Femur (tissue), 1 donor: ENCODE measurements at regions not wholly inside any gene's neighbourhood (a gene's known extent, or its start where the extent isn't known, plus 50 kb on each side); places are given as distances from the start of the nearest gene placed in this dataset.
A peak's percentile ranks its signal among the peaks of the same experiment; 100 is the strongest.
"Not testable (repeated sequence)": the region's sequence is repeated elsewhere in the genome, so short reads cannot be mapped to it uniquely, and the experiment has no call there.

Experiments
- DNase-seq: peaks from one replicate; pipeline ENCODE4 v3.0.0-alpha.2; 2017

- not testable (repeated sequence) for DNase-seq
These were observed 495.5 kb upstream of the PLXNA2 start for GRCh38 chr1:208739636-208740035.

- no peak for DNase-seq
These were observed 497.1 kb upstream of the PLXNA2 start for GRCh38 chr1:208741296-208741695.

- DNase-seq: no peak
These were observed 499.2 kb upstream of the PLXNA2 start for GRCh38 chr1:208743361-208743760.

- no peak for DNase-seq
These were observed 503.8 kb upstream of the PLXNA2 start for GRCh38 chr1:208747979-208748378.

- DNase-seq: no peak
These were observed 504.4 kb upstream of the PLXNA2 start for GRCh38 chr1:208748387-208749165.

GRCh38 chr1:208756339-208756981 lies 512.3 kb upstream of the PLXNA2 start:
- no peak for DNase-seq

GRCh38 chr1:208757846-208758245 lies 513.7 kb upstream of the PLXNA2 start:
- DNase-seq: no peak

- DNase-seq: no peak
These were observed 515.1 kb upstream of the PLXNA2 start for GRCh38 chr1:208759255-208759654.

- no peak for DNase-seq
These were observed 519.8 kb upstream of the PLXNA2 start for GRCh38 chr1:208763971-208764370.

GRCh38 chr1:208766832-208767231 lies 522.6 kb upstream of the PLXNA2 start:
- DNase-seq: no peak

- no peak for DNase-seq
These were observed 523.6 kb upstream of the PLXNA2 start for GRCh38 chr1:208767816-208768215.

- DNase-seq: peak; percentile 25
These were observed 528.7 kb upstream of the PLXNA2 start for GRCh38 chr1:208772891-208773290.

GRCh38 chr1:208775841-208776240 lies 531.7 kb upstream of the PLXNA2 start:
- DNase-seq: no peak

- no peak for DNase-seq
These were observed 534.2 kb upstream of the PLXNA2 start for GRCh38 chr1:208778417-208778816.

- no peak for DNase-seq
These were observed 537.3 kb upstream of the PLXNA2 start for GRCh38 chr1:208781391-208782045.

GRCh38 chr1:208782186-208782585 lies 538.0 kb upstream of the PLXNA2 start:
- DNase-seq: no peak

- no peak for DNase-seq
These were observed 541.4 kb upstream of the PLXNA2 start for GRCh38 chr1:208785629-208786028.

GRCh38 chr1:208787219-208787618 lies 543.0 kb upstream of the PLXNA2 start:
- DNase-seq: no peak

- no peak for DNase-seq
These were observed 543.9 kb upstream of the PLXNA2 start for GRCh38 chr1:208788013-208788540.

GRCh38 chr1:208791456-208791855 lies 547.3 kb upstream of the PLXNA2 start:
- DNase-seq: no peak

- DNase-seq: no peak
These were observed 549.7 kb upstream of the PLXNA2 start for GRCh38 chr1:208793861-208794345.

GRCh38 chr1:208799186-208799585 lies 555.0 kb upstream of the PLXNA2 start:
- no peak for DNase-seq

- DNase-seq: no peak
These were observed 559.0 kb upstream of the PLXNA2 start for GRCh38 chr1:208803011-208803811.
